ENCODE measurements at regions not wholly inside any gene's neighbourhood (a gene's known extent, or its start where the extent isn't known, plus 50 kb on each side); places are given as distances from the start of the nearest gene placed in this dataset.

DNA sequence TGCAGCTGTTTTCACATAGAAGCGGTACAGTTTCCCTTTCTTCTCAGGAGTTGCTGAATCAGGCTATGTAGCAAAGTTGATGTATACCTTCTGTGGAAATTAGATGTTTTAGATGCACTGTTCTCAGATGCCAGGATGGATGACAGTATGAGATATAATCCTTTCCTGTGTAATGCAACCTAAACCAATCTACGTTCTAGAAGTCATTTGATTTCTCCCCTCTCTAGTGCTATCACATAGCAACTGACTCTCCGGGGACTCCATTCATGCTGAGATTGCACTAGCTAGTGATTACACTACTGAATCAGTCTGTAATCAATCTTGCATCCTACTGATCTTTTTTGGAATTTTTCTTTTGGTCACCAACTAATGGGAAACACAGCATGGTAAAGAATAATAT, 1881.7 kb downstream of the PCDH7 start:
- TF ChIP-seq CREB5 (CRISPR knock-in tag; IDR thresholded peaks at IDR 0.05; ENCODE audit: low read depth) (no peak), ZNF565 (CRISPR knock-in tag; conservative IDR thresholded peaks at IDR 0.05; ENCODE audit: low read depth) (no peak), ESRRG (CRISPR knock-in tag; IDR thresholded peaks at IDR 0.05) (no peak), RARB (CRISPR knock-in tag; IDR thresholded peaks at IDR 0.05) (no peak), PPARA (CRISPR knock-in tag; IDR thresholded peaks at IDR 0.05; ENCODE audit: borderline replicate concordance) (no peak), ARNTL (CRISPR knock-in tag; IDR thresholded peaks at IDR 0.05; ENCODE audit: borderline replicate concordance, low read depth) (no peak), ZFP30 (CRISPR knock-in tag; IDR thresholded peaks at IDR 0.05) (no peak), CSDC2 (CRISPR knock-in tag; IDR thresholded peaks at IDR 0.05) (no peak)
- TF ChIP-seq, protein P1, sequence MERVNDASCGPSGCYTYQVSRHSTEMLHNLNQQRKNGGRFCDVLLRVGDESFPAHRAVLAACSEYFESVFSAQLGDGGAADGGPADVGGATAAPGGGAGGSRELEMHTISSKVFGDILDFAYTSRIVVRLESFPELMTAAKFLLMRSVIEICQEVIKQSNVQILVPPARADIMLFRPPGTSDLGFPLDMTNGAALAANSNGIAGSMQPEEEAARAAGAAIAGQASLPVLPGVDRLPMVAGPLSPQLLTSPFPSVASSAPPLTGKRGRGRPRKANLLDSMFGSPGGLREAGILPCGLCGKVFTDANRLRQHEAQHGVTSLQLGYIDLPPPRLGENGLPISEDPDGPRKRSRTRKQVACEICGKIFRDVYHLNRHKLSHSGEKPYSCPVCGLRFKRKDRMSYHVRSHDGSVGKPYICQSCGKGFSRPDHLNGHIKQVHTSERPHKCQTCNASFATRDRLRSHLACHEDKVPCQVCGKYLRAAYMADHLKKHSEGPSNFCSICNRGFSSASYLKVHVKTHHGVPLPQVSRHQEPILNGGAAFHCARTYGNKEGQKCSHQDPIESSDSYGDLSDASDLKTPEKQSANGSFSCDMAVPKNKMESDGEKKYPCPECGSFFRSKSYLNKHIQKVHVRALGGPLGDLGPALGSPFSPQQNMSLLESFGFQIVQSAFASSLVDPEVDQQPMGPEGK (CRISPR knock-in tag; IDR thresholded peaks at IDR 0.05; ENCODE audit: borderline replicate concordance) = no peak

Measured in SK-N-SH treated with all-trans-retinoic acid at 6 μM for 48 hours (cell line).